ENCODE measurements at regions not wholly inside any gene's neighbourhood (a gene's known extent, or its start where the extent isn't known, plus 50 kb on each side); places are given as distances from the start of the nearest gene placed in this dataset.

- no peak overlapping the region for H2BK12ac ChIP-seq (ENCODE audit: low read depth, low read length)
- H4K20me1 ChIP-seq (replicated peaks in 1 of 2; ENCODE audit: control insufficient read depth in 1 of 2, insufficient read depth in 2 of 2, low read length in 2 of 2): no peaks in the 10 kb centered on the region
- H4K91ac ChIP-seq (replicated peaks; ENCODE audit: insufficient read length, low read length): no peak overlapping the region
- no peak overlapping the region for H3K18ac ChIP-seq (ENCODE audit: extremely low read depth, low read length)
- POLR2A ChIA-PET (ENCODE audit: partially characterized antibody): no interaction called here
- no peaks in the 10 kb centered on the region for H3K36me3 ChIP-seq (ENCODE audit: control insufficient read depth in 2 of 4, insufficient read depth in 4 of 4, low read length in 3 of 4)
- CTCF ChIA-PET (ENCODE audit: partially characterized antibody): interaction anchor here (0.8 kb wide), 1 partner anchor 14 kb away, joined by 4 read pairs; no protein-coding TSS in a partner anchor
- H3K4me2 ChIP-seq (ENCODE audit: insufficient read depth in 1 of 2, low read depth in 2 of 2, low read length in 2 of 2): no peak overlapping the region
- no peak overlapping the region for H2BK120ac ChIP-seq (replicated peaks; ENCODE audit: low read depth, low read length)
- H3K23me2 ChIP-seq (ENCODE audit: low read depth, low read length): no peaks in the 10 kb centered on the region
- no peak overlapping the region for H3K4ac ChIP-seq (replicated peaks; ENCODE audit: insufficient read length, low read depth, low read length)
- H2BK15ac ChIP-seq (ENCODE audit: low read length): no peak overlapping the region
- no peaks in the 10 kb centered on the region for H3K79me2 ChIP-seq (ENCODE audit: control insufficient read depth in 1 of 2, insufficient read depth in 2 of 2, low read length in 2 of 2)
- no peak overlapping the region for H2BK5ac ChIP-seq (ENCODE audit: low read depth, low read length)
- H3K56ac ChIP-seq (replicated peaks; ENCODE audit: insufficient read length, low read depth, low read length): no peak overlapping the region
- H3K23ac ChIP-seq (ENCODE audit: insufficient read length): no peak overlapping the region
- 85% methylated on average over 2 of the region's 2 CpGs; no CpG with 5 or more reads in 1 of the 2 experiments for WGBS, 2 experiments (ENCODE audit: extremely low coverage in 1 of 2, insufficient coverage in 1 of 2, insufficient read length in 1 of 2, insufficient replicate concordance in 2 of 2, low coverage in 1 of 2, low lambda C conversion rate in 2 of 2, missing lambda C conversion rate in 1 of 2)
- no peak overlapping the region for H4K5ac ChIP-seq (ENCODE audit: insufficient read length, low read depth, low read length)
- FAIRE-seq (no peak), DNase-seq (ENCODE audit: low read depth in 1 of 2, low spot score in 2 of 2) (no peak)
- no peak overlapping the region for H2BK20ac ChIP-seq (ENCODE audit: low read length)
- no peaks in the 10 kb centered on the region for H3K9me3 ChIP-seq (ENCODE audit: insufficient read depth in 2 of 2, low read depth in 1 of 2, low read length in 1 of 2)
- H3K27ac ChIP-seq (ENCODE audit: low read depth, low read length): no peak overlapping the region
- no peak overlapping the region for H2AFZ ChIP-seq (ENCODE audit: low read length)
- H2AK5ac ChIP-seq (ENCODE audit: low read depth, low read length): no peak overlapping the region
- H3K9ac ChIP-seq (replicated peaks in 1 of 4; ENCODE audit: extremely low read depth in 1 of 4, low read depth in 3 of 4, low read length in 3 of 4): no peak overlapping the region
- no peaks in the 10 kb centered on the region for H3K79me1 ChIP-seq (ENCODE audit: low read depth, low read length)
- H3K14ac ChIP-seq (ENCODE audit: insufficient read length): no peak overlapping the region
- H3K4me3 ChIP-seq (ENCODE audit: extremely low read depth in 1 of 4, insufficient read depth in 2 of 4, low read depth in 3 of 4, low read length in 4 of 4): no peak overlapping the region
- H3K4me1 ChIP-seq (replicated peaks in 1 of 4; ENCODE audit: control insufficient read depth in 3 of 4, insufficient read depth in 4 of 4, low read length in 3 of 4): no peaks in the 10 kb centered on the region
- no peaks in the 10 kb centered on the region for H3K27me3 ChIP-seq (replicated peaks in 1 of 4; ENCODE audit: control insufficient read depth in 3 of 4, extremely low read depth in 1 of 4, insufficient read depth in 3 of 4, low read length in 3 of 4)
- no peak overlapping the region for H4K8ac ChIP-seq (ENCODE audit: extremely low read depth, insufficient read depth, low read length)
- TF ChIP-seq TAF1 (IDR thresholded peaks at IDR 0.05; ENCODE audit: low read depth, low read length): no peak
- TF ChIP-seq POLR2AphosphoS5 (IDR thresholded peaks at IDR 0.05; ENCODE audit: low read depth, low read length): no peak
- no peak for TF ChIP-seq TAF7 (optimal IDR thresholded peaks at IDR 0.05; ENCODE audit: borderline replicate concordance, low read depth, low read length)
- no peak for TF ChIP-seq SP4 (IDR thresholded peaks at IDR 0.05; ENCODE audit: low read length)
- TF ChIP-seq CEBPB (IDR thresholded peaks at IDR 0.05; ENCODE audit: low read depth, low read length): no peak
- no peak for TF ChIP-seq BCL11A (IDR thresholded peaks at IDR 0.05; ENCODE audit: low read depth in 2 of 2, low read length in 2 of 2)
- no peak for TF ChIP-seq NRF1 (IDR thresholded peaks at IDR 0.05; ENCODE audit: low read depth, low read length)
- TF ChIP-seq ASH2L (IDR thresholded peaks at IDR 0.05; ENCODE audit: low read length): no peak
These were observed 645.0 kb upstream of the PTBP2 start for GRCh38 chr1:96076589-96076988.

All from H1 (cell line).